ENCODE measurements at regions not wholly inside any gene's neighbourhood (a gene's known extent, or its start where the extent isn't known, plus 50 kb on each side); places are given as distances from the start of the nearest gene placed in this dataset.

DNA sequence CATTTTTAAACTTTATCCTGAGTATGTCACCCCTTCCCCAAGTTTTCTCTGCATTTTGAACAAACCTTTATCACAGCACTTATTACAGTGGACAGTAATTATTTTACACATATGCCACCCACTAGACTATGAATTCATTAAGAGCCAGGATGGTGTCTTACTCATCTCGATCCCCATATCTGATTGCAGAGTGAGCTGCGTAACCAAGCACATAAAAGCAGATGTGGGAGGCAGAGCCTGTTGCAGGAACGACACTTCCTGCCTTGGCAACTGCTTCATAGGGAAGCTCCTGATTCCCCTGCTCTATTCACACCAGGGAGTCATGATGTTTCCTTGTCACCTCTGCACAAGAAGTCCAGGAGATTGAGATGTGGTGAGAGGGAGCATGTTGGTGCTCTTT, 91.1 kb downstream of the MINAR1 start:
- TF ChIP-seq CREB1 (IDR thresholded peaks at IDR 0.05; ENCODE audit: low read depth) (no peak), TCF12 (IDR thresholded peaks at IDR 0.05; ENCODE audit: low read depth) (no peak), EGR1 (IDR thresholded peaks at IDR 0.05) (no peak), CEBPB (IDR thresholded peaks at IDR 0.05) (no peak), NFIC (IDR thresholded peaks at IDR 0.05) (no peak), ZBTB7A (IDR thresholded peaks at IDR 0.05; ENCODE audit: low read depth) (no peak), FOXM1 (IDR thresholded peaks at IDR 0.05; ENCODE audit: borderline replicate concordance, low read depth) (no peak), TAF1 (IDR thresholded peaks at IDR 0.05; ENCODE audit: low read depth) (no peak), YY1 (IDR thresholded peaks at IDR 0.05; ENCODE audit: low read depth) (no peak), RAD21 (IDR thresholded peaks at IDR 0.05; ENCODE audit: low read depth) (no peak)
- TF ChIP-seq, protein P1, sequence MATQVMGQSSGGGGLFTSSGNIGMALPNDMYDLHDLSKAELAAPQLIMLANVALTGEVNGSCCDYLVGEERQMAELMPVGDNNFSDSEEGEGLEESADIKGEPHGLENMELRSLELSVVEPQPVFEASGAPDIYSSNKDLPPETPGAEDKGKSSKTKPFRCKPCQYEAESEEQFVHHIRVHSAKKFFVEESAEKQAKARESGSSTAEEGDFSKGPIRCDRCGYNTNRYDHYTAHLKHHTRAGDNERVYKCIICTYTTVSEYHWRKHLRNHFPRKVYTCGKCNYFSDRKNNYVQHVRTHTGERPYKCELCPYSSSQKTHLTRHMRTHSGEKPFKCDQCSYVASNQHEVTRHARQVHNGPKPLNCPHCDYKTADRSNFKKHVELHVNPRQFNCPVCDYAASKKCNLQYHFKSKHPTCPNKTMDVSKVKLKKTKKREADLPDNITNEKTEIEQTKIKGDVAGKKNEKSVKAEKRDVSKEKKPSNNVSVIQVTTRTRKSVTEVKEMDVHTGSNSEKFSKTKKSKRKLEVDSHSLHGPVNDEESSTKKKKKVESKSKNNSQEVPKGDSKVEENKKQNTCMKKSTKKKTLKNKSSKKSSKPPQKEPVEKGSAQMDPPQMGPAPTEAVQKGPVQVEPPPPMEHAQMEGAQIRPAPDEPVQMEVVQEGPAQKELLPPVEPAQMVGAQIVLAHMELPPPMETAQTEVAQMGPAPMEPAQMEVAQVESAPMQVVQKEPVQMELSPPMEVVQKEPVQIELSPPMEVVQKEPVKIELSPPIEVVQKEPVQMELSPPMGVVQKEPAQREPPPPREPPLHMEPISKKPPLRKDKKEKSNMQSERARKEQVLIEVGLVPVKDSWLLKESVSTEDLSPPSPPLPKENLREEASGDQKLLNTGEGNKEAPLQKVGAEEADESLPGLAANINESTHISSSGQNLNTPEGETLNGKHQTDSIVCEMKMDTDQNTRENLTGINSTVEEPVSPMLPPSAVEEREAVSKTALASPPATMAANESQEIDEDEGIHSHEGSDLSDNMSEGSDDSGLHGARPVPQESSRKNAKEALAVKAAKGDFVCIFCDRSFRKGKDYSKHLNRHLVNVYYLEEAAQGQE (IDR thresholded peaks at IDR 0.05; ENCODE audit: low read depth): no peak
- TF ChIP-seq, protein P2, sequence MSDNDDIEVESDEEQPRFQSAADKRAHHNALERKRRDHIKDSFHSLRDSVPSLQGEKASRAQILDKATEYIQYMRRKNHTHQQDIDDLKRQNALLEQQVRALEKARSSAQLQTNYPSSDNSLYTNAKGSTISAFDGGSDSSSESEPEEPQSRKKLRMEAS (IDR thresholded peaks at IDR 0.05): no peak
- TF ChIP-seq, protein P3, sequence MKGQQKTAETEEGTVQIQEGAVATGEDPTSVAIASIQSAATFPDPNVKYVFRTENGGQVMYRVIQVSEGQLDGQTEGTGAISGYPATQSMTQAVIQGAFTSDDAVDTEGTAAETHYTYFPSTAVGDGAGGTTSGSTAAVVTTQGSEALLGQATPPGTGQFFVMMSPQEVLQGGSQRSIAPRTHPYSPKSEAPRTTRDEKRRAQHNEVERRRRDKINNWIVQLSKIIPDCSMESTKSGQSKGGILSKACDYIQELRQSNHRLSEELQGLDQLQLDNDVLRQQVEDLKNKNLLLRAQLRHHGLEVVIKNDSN (IDR thresholded peaks at IDR 0.05): no peak

DNA sequence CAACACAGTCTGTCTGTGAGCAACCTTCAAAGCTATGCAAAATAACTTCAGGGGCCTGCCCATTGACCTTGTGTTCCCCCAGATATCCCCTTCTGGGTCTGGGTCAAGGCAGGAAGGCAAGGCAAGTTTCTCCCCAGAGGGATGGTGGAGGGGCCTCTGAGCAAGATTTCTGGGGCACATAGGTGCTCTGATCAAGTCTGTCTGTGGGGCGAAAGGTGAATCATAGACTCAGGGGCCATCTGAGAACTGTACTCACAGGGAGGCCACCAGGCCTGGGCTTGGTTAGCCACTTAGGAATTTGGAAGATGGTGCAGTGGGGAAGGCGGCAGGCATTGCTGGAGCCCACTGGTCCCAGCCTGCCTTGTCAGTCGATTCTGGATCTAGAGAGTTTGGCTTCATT, 92.4 kb downstream of the MINAR1 start:
- TF ChIP-seq EGR1 (IDR thresholded peaks at IDR 0.05) (no peak), ZBTB7A (IDR thresholded peaks at IDR 0.05; ENCODE audit: low read depth) (no peak), YY1 (IDR thresholded peaks at IDR 0.05; ENCODE audit: low read depth) (no peak), TCF12 (IDR thresholded peaks at IDR 0.05; ENCODE audit: low read depth) (no peak), EP300 (IDR thresholded peaks at IDR 0.05; ENCODE audit: borderline replicate concordance) (no peak), TAF1 (IDR thresholded peaks at IDR 0.05; ENCODE audit: low read depth) (no peak), RAD21 (IDR thresholded peaks at IDR 0.05; ENCODE audit: low read depth) (no peak)
- TF ChIP-seq, protein P1 (IDR thresholded peaks at IDR 0.05; ENCODE audit: low read depth): no peak
- TF ChIP-seq, protein P2 (IDR thresholded peaks at IDR 0.05): no peak

DNA sequence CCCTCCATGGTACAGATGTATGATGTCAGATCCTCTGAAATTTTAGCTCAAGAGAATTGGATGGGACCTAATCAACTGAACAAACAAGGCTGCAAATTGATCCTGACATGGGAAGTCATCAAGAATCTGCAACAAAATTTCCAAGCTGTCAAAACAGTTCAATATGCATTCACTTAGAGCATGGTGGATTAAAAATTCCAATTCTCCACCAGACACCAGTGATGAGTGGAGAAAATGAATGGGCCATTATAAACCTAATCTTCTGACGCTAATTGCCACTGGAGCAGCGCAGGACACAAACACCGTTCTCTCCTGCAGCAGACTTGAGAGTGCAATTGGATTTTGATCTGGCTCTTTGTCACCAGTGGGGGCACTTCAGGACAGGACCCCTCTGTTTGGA, 94.2 kb downstream of the MINAR1 start:
- TF ChIP-seq ZBTB7A (IDR thresholded peaks at IDR 0.05; ENCODE audit: low read depth): no peak

DNA sequence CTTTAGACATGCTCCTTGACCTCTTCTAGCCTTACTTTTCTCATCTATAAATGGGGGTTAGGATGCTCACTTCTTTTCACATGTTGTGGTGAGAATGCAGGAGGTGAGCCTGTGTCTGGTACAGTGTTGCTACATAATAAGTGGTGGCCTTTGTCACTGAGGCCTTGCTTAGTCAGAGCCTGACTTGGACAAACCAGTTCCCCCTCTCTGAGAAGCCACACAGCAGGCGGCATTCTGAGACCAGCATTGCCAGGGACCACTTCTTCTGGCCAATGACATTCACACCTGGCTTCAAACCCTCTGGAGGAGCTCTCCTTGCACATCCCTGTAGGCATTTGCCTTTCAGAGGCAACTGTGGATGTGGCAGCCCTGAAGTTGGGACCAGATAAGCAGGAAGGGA, 95.7 kb downstream of the MINAR1 start:
- no peak for TF ChIP-seq EP300 (IDR thresholded peaks at IDR 0.05; ENCODE audit: borderline replicate concordance)
- no peak for TF ChIP-seq TAF1 (IDR thresholded peaks at IDR 0.05; ENCODE audit: low read depth)
- TF ChIP-seq, protein P3 (IDR thresholded peaks at IDR 0.05): no peak
- TF ChIP-seq, protein P1 (IDR thresholded peaks at IDR 0.05; ENCODE audit: low read depth): no peak
- TF ChIP-seq, protein P2 (IDR thresholded peaks at IDR 0.05): no peak
- TF ChIP-seq EGR1 (IDR thresholded peaks at IDR 0.05): no peak
- TF ChIP-seq RAD21 (IDR thresholded peaks at IDR 0.05; ENCODE audit: low read depth): no peak
- TF ChIP-seq CREB1 (IDR thresholded peaks at IDR 0.05; ENCODE audit: low read depth): no peak
- no peak for TF ChIP-seq TEAD4 (IDR thresholded peaks at IDR 0.05)
- TF ChIP-seq TCF12 (IDR thresholded peaks at IDR 0.05; ENCODE audit: low read depth): no peak
- no peak for TF ChIP-seq CEBPB (IDR thresholded peaks at IDR 0.05)
- no peak for TF ChIP-seq NFIC (IDR thresholded peaks at IDR 0.05)
- TF ChIP-seq FOXM1 (IDR thresholded peaks at IDR 0.05; ENCODE audit: borderline replicate concordance, low read depth): no peak
- TF ChIP-seq YY1 (IDR thresholded peaks at IDR 0.05; ENCODE audit: low read depth): no peak

All from Ishikawa (cell line).